HuH-7 (cell line): ENCODE measurements at regions not wholly inside any gene's neighbourhood (a gene's known extent, or its start where the extent isn't known, plus 50 kb on each side); places are given as distances from the start of the nearest gene placed in this dataset.
"Not testable (repeated sequence)": the region's sequence is repeated elsewhere in the genome, so short reads cannot be mapped to it uniquely, and the experiment has no call there.

Source experiments
- DNase-seq: peaks from one replicate; pipeline ENCODE4 v3.0.0; 2011; ENCODE audit warnings: low spot score

DNA sequence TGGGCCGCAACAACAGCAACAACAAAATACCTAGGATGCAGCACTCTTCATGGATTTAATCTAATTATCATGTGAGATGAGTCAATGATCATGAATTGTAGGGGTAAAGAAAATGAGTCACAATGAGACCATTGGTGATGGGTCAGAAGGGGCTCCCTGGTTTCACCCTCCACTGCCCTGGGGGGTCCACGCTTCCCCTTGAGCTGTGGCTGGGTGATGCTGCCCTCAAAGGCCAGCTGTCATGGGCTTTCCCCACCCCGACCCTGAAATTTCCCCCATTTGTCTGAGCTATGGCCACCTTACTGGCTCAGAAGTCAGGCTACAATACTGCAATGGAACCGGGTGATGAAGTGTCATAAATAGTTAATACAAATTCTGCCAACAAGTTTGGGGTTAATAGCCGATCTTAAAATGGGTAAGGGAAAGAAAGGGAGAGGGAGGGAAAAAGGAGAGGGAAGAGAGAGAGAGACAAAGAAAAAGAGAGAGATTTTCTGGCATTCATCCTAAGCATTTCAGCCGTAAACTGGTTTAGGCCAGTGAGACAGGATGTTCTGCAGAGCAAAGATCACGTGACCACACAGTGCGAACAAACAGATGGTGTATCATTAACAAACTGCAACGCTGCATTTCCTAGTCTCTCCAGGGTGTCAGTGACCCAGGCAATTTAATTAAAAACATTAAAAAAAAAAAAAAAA lies 143.4 kb upstream of the ERRFI1 start:
- DNase-seq: peak; percentile 60

DNA sequence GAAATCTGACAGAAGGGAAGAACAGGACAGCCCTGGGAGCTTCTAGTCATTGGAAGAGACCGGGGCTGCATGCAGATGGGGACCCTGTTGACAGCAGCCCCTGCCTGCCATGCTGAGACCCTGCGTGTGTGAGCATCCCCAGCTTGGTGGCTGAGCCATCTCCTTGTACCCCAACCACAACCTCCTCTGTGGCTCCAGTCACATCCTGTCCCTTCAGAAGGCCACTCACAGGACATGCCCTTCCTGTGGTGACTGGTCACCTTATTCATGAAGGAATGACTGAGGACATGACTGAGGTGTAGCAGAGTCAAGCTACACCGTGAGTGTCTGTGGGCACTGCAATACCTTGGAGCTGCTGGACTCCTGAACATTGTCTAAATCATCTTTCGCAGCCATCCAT lies 141.8 kb upstream of the ERRFI1 start:
- DNase-seq: no peak

DNA sequence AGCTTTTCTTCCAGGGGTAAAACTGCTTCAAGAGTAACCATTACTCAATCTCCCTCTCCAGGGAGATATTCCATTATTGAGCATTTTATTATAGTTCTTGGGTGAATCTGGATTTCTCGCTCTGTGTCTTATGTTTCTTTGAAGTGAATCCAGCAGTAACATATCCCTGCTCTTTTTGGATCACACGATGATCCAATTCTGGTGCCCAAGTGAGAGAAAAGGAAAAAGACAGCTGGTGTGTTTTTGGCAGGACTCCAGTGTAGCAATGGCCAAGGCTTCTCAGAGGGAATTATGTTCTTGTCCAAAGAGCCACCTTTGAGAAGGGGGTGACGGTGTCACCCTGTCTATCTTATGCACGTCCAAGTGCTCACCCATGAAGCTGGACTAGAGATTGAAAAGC lies 140.3 kb upstream of the ERRFI1 start:
- no peak for DNase-seq

DNA sequence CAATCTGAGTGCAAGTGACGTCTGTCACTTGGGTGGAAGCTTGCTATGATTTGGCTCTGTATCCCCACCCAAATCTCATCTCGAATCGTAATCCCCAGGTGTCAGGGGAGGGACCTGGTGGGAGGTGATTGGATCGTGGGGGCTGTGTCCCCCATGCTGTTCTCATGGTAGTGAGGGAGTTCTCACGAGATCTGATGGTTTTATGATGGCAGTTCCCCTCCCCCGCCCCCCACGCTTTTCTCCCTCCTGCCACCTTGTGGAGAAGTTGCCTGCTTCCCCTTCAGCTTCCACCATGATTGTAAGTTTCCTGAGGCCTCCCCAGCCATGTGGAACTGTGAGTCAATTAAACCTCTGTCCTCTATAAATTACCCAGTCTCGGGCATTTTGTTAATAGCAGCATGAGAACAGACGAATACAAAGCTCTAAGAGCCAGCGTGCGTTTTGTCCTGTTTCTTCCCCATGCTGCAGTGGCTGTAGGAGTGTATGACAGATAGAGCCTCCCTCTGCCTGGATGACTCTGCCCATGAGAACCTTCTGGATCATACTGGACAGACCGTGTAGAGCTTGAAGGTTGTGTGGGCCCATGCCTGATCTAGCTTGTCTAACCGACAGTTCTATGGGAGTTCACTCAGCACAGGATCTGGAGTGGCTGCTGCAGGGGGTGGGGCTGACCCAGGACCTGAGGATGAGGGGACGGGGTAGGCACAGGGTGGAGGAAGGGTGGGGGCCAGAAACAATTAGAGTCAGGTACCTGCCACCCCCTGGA lies 139.7 kb upstream of the ERRFI1 start:
- no peak for DNase-seq

DNA sequence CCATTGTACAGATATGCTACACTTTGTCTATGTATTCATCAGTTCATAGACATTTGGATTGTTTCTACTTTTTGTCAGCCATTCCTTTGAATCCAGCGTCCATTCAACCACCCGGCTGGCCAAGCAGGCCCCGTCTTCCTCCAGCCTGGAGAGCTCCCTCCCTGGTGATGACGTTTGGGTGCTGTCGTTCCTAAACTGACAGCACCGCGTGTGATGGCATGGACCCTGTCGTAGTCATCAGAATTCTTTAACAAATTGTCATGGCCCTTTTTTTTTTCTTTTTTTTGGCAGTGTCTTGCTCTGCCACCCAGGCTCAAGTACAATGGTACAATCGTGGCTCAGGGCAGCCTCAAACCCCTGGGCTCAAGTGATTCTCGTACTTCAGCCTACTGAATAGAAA lies 138.6 kb upstream of the ERRFI1 start:
- no peak for DNase-seq

DNA sequence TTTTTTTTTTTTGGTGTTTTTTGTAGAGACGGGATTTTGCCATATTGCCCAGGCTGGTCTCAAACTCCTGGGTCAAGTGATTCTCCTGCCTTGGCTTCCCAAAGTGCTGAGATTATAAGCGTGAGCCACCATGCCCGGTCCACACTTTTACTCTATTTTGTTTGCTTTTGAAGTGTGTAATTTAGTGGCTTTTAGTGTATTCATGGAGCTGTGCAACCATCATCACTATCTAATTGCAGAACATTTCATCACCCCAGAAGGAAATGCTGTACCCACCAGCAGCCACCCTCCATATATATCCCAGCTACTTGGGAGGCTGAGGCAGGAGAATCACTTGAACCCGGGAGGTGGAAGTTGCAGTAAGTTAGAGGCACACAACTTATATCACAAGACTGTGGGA lies 136.9 kb upstream of the ERRFI1 start:
- DNase-seq: no peak

DNA sequence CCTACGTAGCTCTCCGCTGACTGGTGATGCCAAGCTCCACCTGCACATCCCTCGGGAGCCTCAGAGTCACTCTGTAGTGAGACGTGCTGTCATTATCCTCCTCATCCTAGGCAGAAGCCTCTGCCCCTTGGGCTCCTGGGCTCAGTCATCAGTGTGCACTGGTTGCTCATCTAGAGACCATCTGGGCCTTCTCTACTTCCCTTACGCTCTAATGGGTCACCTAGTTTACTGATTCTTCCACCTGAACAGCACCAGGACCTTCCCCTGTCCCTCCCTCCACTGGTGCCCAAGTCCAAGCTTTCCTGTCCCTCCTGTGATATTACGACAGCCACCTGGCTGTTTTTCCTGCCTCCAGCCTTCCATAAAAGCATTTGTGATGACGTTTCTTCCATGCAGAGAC lies 136.1 kb upstream of the ERRFI1 start:
- no peak for DNase-seq

DNA sequence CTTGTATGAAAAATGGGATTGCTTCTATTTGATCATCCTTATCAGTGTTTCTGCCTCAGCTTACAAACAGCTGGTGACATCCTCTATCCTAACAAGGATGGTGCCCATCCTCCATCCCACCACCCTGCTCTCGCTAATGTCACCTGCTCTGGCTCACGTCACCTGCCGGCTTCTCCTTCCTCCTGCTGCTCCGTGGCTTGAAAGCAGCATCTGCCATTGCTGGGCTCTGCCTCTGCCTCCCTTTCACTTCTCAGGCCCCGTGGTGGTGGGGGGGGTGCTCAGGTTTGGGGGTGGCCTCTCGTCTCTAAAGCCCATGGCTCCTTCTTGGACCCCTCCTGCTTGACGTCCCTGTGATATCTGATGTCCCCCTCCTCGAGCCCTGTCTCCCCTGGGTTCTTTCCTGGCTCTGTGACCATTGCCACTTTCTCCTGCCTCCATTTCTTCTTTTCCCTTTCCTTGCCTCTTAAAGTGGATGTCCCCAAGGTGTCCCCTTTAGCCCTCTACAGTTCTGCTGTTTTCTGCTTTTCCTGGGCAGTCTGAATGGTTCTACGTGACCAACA lies 135.5 kb upstream of the ERRFI1 start:
- DNase-seq: no peak

DNA sequence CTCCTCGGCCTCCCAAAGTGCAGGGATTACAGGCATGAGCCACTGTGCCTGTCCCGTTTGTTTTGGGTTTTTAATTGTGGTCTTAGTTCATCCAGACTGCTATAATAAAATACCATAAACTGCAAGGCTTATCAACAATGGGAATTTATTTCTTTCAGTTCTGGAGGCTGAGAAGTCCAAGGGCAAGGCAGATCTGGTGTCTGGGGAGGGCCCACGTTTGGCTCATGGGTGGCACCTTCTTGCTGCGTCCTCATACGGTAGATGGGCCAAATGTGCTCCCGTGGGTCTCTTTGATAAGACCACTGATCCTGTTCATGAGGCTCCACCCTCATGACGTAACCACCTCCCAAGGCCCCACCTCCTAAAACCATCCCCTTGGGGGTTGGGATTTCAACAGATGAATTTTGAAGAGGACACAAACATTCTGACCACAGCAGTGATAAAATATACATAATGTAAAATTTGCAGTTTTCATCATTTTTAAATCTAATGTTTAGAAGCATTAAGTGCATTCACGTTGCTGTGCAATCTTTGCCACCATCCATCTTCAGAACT lies 133.4 kb upstream of the ERRFI1 start:
- no peak for DNase-seq

DNA sequence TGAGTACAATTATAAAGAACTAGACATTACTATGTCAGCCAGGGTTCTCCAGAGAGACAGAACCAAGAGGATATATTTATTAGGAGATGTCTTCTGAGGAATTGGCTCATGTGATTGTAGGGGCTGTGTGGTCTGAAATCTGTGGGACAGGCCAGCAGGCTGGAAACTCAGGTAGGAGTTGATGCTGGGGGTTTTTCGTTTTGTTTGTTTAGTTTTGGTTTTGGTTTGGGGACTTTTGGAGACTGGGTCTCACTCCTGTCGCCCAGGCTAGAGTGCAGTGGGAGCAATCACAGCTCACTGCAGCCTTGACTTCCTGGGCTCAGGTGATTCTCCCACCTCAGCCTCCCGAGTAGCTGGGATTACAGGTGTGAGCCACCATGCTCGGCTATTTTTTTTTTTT lies 132.9 kb upstream of the ERRFI1 start:
- no peak for DNase-seq

DNA sequence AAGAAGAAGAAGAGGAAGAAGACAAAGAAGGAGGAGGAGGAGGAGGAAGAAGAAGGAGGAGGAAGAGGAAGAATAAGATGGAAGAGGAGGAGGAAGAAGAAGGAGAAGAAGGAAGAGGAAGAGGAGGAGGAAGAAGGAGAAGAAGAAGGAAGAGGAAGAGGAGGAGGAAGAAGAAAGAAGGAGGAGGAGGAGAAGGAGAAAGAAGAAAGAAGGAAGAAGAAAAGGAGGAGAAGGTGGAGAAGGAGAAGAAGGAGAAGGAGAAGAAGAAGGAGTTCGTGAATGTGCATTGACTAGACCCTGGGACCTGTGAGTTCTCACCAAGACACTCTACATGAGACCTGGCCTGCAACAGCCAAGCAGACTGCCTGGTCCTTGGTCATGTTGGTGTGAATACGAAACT lies 131.7 kb upstream of the ERRFI1 start:
- DNase-seq: no peak

DNA sequence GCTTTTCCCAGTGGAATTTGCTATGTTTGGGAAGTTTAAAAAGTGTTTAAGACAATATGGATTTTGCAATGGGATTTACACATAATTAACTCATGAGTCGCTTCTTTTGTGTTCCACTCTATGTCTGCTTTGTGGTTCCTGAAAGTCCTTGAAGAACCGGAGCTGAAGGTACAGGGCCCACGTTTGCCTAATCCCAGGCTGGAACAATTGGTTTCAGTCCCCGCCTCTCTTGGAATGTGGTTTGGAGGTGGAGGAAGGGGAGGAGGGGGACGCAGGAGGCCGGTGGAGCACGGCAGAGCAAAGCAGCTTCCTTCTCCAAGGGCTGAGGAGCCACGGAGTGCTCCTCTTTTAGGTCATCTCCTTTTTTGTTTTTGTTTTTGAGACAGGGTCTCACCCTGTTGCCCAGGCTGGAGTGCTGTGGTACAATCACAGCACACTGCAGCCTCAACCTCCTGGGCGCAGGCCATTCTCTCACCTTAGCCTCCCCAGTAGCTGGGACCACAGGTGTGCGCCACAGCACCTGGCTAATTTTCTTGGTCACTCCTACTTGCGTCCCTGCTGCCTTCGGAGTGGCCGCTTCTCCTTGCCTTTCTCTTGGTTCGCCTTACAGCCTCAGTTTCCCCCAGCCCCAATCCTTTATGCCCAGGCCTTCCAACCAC lies 129.5 kb upstream of the ERRFI1 start:
- peak; percentile 31 for DNase-seq

DNA sequence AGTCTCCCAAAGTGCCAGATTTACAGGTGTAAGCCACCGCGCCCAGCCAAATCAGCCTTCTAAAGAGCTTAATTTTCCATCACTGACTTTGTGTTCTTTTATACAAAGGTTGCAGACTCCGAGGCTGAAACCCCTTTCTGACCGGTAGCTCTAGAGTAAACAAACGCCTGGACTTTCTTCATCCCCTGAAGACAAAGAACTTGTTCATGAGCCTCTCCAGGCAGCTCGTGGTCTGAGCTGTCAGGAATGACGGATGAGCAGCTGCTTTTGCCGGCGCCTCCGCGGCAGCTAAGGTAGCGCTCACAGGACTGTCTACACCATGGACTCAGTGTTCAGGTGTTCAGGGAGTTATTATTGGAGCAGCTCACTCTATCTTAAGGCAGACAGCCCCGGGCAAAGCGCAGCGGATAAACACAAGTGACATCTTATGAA lies 128.5 kb upstream of the ERRFI1 start:
- peak; percentile 77 for DNase-seq

DNA sequence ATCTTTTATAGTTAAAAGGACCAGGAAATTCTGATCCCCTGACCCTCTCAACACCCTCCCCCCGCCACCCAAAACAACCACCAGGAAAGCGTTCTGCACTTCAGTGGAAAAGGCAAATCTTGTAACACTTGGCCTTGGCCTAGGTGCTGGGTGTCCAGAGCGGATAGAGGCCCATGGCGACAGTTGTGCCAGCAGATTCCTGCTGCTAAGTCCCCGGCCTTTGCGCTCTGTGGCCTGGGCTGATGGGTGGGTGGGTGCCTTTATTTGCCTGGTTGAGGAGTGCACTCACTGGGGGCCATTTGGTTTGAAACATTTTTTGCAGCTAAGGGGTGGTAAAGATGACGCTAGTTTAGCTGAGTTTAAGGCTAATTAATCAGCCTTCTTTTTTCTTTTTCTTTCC lies 127.9 kb upstream of the ERRFI1 start:
- no peak for DNase-seq

DNA sequence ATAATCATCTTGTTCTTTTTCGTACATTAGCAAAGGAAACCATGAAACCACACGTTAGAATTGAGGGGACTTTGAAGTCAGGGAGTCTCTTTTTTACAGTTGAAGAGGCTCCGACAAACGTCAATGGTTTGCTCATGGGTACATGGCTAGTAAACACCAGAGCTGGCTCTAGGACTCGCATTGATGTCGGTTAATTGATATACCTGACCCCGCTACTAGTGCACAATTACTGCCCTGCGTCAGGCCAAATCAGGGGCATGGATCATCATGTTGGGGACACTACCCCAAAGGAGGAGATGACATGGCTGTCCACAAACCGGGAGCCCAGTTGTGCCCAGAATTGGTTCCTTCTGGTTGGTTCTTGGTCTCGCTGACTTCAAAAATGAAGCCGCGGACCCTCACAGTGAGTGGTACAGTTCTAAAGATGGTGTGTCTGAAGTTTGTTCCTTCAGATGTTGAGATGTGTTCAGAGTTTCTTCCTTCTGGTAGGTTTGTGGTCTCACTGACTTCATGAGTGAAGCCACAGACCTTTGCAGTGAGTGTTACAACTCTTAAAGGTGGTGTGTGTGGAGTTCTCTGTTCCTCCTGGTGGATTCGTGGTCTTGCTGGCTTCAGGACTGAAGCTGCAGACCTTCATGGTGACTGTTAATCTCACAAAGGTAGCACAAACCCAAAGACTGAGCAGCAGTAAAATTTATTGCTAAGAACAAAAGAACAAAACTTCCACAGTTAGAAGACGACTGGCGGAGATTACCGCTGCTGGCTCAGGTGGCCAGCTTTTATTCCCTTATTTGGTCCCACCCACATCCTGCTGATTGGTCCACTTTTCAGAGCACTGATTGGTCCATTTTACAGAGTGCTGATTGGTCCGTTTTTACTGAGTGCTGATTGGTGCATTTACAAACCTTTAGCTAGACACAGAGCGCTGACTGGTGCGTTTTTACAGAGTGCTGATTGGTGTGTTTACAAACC lies 126.9 kb upstream of the ERRFI1 start:
- DNase-seq: no peak

DNA sequence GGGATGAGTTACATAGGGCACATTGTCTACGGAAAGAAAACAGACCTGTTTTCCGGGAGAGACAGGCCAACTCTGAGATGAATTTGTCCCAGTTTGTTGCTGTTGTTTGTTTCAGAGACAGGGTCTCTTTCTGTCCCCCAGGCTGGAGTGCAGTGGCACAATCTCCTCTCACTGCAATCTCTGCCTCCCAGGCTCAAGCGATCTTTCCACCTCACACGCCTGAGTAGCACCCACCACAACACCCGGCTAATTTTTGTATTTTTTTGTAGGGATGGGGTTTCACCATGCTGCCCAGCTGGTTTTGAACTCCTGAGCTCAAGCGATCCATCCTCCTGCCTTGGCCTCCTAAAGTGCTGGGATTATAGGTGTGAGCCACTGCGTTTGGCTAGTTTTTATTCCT lies 125.5 kb upstream of the ERRFI1 start:
- no peak for DNase-seq

DNA sequence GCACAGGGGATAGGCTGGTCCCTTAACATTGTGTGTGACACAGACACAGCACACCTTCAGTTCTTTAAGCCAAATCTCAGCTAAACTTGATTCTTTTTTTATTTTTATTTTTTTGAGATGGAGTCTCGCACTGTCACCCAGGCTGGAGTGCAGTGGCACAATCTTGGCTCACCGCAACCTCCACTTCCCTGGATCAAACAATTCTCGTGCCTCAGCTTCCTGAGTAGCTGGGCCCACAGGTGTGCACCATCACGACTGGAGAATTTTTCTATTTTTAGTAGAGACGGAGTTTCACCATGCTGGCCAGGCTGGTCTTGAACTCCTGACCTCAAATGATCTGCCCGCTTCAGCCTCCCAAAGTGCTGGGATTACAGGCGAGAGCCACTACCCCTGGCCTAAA lies 123.6 kb upstream of the ERRFI1 start:
- not testable (repeated sequence) for DNase-seq

DNA sequence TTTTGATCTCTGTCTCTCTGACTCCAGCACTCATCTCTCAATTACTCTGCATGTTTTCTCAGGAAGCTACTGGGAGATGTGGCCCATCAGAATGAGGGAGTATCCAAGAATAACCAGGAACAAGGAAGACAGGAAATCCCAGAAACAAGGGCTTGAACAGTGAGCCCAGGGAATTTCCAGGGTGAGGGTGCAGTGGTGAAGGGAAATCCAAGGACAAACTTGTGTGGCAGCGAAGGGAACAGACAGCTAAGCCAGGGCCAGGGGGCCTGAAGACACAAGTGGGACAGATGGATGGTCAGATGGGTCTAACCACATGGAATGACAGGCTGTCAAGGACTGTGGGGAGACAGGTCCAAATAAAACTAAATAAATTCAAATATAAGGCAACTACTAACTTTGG lies 121.8 kb upstream of the ERRFI1 start:
- no peak for DNase-seq

DNA sequence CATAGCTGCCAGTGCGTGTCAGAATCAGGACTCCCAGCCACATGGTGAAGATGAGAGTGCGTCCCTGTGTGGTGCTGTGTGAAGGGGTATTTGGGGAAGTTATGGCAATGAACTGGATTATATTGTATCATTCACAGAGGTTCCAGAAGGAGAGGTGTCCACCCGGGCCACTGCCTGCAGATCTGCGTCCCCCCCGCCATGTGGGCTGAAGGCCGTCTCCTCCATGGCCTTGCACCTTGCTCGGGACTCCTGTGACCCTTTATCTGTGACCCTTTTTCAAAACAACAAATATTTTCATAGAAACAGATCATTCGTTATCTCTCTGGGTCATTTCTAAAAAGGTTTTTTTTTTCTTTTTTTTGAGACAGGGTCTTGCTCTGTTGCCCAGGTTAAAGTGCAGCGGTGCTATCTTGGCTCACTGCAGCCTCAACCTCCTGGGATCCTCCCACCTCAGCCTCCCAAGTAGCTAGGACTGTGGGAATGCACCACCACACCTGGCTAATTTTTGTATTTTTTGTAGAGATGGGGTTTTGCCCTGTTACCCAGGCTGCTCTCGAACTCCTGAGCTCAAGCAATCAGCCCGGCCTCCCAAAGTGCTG lies 120.2 kb upstream of the ERRFI1 start:
- no peak for DNase-seq

DNA sequence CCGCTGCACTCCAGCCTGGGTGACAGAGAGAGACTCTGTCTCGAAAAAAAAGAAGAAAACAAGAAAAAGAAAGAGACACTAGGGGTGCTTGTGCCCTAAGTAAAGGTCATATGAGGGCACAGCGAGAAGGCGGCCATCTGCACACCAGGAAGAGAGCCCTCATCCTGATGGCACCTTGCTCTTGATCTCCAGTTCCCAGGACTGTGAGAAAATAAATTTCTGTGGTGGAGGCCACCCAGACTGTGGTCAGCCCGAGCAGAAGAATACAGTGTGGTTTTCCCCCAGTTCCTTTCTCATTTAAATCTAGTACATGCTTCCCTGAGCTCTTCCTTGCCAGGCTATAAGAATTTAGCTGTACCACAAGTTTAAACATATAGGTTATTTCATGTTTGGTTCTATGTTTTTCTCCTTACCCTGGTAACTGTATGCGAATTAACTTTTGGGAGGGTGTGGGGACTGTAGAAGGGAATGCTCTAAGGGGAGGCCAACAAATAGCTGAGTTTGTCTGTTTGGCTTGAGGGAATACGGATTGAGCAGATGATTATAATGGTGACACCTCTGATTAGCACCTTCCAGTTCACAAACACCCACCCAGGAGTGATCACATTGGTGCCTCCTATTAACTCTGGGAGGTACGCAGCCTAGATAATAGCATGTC lies 119.6 kb upstream of the ERRFI1 start:
- no peak for DNase-seq

DNA sequence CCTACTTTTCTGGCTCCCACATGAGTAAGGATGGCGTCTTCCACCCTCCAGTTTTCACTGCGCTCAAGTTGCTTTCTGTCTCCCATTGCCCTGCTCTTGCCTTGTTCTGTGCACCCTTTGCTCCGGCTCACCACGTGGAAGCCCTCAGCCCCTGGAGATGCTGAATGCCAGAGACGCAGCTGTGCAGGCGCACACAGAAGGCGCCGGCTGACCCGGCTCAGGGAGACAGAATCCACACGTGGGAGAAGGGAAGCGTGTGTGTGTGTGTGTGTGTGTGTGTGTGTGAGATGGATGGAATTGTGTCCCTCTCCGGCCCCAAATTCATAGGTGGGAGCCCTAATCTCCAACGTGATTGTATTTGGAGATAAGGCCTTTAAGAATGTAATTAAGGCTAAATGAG lies 118.2 kb upstream of the ERRFI1 start:
- no peak for DNase-seq
